ENCODE measurements at regions not wholly inside any gene's neighbourhood (a gene's known extent, or its start where the extent isn't known, plus 50 kb on each side); places are given as distances from the start of the nearest gene placed in this dataset.
"Not testable (repeated sequence)": the region's sequence is repeated elsewhere in the genome, so short reads cannot be mapped to it uniquely, and the experiment has no call there.

DNA sequence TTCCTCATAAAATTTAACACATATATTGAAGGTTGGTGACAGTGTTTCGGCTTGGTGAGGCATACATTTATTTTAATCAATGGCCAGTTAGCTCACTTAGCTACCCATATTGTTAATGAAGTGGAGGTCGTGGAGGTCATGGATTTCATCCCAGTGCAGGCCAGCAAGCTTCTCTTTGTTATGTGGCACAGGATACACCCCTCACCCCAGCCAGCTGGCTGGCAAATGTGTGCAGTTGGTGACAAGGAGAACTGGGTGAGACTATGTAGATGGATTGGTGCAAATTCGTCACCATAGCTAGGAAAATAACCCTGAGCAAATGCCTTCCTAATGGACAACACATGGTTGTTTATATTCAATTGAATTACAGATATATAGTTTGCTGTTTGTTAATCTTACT lies 50.5 kb upstream of the FOXP2 start:
- H3K4me1 Mint-ChIP-seq (ENCODE audit: low read depth), result no peaks in the 10 kb centered on the region
- no peak overlapping the region for H3K27ac Mint-ChIP-seq
- no peaks in the 10 kb centered on the region for H3K36me3 Mint-ChIP-seq (ENCODE audit: low read depth)
- no peaks in the 10 kb centered on the region for H3K27me3 Mint-ChIP-seq
- H3K9me3 Mint-ChIP-seq, result peaks cover 4% of the 10 kb centered on the region
- no peak overlapping the region for H3K4me3 Mint-ChIP-seq

DNA sequence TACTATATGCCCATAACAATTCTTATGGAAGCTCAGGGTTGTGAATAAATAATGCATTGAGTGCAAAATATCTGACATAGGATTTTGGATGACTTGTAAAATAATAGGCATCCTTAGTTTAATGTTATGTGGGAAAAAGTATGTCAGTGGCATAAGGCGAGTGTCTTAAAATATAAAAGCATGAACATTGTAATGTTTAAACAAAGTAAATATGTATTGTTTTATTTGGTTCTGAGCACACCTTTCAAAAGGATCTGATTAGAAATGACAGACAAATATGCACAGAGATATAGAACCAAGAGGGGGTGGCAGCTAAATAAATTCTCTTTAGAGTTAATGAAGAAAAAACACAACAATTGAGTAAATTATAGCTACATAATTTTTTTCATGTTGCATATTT lies 51.3 kb upstream of the FOXP2 start:
- Mint-ChIP-seq H3K4me1 (ENCODE audit: low read depth) (no peaks in the 10 kb centered on the region), H3K9me3 (peaks cover 4% of the 10 kb centered on the region), H3K4me3 (no peak overlapping the region)

DNA sequence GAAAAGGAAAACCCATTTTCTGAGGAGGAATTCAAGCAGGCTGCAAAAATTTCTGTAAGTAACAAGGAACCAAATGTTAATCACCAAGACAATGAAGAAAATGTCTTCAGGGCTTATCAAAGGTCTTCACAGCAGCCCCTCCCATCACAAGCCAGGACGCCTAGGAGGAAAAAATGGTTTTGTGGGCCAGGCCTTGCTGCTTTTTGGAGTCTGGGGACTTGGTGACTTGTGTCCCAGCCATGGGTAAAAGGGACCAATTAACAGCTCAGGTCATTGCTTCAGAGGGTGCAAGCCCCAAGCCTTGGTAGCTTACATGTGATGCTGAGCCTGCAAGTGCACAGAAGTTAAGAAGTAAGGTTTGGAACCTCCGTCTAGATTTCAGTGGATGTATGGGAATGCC lies 55.7 kb upstream of the FOXP2 start:
- Mint-ChIP-seq H3K27ac (no peak overlapping the region), H3K9me3 (peaks cover 4% of the 10 kb centered on the region), H3K36me3 (ENCODE audit: low read depth) (no peaks in the 10 kb centered on the region), H3K4me1 (ENCODE audit: low read depth) (no peaks in the 10 kb centered on the region), H3K27me3 (no peaks in the 10 kb centered on the region), H3K4me3 (no peak overlapping the region)

More for the DNA sequence above, 51.3 kb upstream of the FOXP2 start:
- no peaks in the 10 kb centered on the region for H3K36me3 Mint-ChIP-seq (ENCODE audit: low read depth)
- H3K27me3 Mint-ChIP-seq, result no peaks in the 10 kb centered on the region
- H3K27ac Mint-ChIP-seq, result no peak overlapping the region

DNA sequence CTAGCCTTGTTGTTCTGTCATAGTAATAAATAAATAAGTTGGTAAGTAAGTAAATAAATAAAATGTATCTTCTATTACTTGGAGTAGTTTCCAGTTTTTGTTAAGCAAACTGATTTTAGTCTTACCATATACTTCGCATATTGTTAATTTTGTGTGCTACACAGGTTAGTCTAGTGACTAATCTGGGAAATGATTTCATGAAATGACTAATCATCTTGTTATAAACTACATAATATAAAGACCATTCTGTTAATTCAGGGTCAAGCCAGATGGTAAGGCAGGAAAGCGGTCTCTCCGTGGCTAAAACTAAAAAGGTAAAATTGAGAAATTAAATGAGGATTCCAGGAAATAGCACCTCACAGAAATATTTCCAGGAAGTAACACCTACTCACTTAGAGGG lies 58.5 kb upstream of the FOXP2 start:
- H3K9me3 Mint-ChIP-seq, result peaks cover 4% of the 10 kb centered on the region
- H3K27me3 Mint-ChIP-seq, result no peaks in the 10 kb centered on the region
- H3K27ac Mint-ChIP-seq, result no peak overlapping the region
- no peak overlapping the region for H3K4me3 Mint-ChIP-seq
- H3K36me3 Mint-ChIP-seq (ENCODE audit: low read depth), result no peaks in the 10 kb centered on the region
- no peaks in the 10 kb centered on the region for H3K4me1 Mint-ChIP-seq (ENCODE audit: low read depth)

DNA sequence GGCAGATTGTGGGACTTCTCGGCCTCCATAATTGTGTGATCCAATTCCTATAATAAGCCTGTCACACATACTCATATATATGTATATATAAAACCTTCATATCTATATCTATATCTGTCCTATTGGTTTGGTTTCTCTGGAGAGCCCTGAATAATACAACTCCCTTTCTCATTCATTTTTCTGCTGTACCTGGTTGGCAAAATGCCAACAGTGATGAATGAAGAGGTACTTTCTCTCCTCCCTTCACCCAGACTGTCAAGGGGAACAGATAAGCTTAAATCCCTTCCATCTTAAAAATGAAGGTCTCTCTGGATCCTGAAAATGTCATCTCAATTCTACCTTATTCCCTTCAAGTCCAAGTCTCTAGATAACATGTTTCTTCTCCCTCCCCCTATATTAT lies 60.3 kb upstream of the FOXP2 start:
- Mint-ChIP-seq H3K9me3 (no peaks in the 10 kb centered on the region), H3K36me3 (ENCODE audit: low read depth) (no peaks in the 10 kb centered on the region), H3K4me3 (no peak overlapping the region), H3K27me3 (no peaks in the 10 kb centered on the region), H3K27ac (no peak overlapping the region), H3K4me1 (ENCODE audit: low read depth) (no peaks in the 10 kb centered on the region)

DNA sequence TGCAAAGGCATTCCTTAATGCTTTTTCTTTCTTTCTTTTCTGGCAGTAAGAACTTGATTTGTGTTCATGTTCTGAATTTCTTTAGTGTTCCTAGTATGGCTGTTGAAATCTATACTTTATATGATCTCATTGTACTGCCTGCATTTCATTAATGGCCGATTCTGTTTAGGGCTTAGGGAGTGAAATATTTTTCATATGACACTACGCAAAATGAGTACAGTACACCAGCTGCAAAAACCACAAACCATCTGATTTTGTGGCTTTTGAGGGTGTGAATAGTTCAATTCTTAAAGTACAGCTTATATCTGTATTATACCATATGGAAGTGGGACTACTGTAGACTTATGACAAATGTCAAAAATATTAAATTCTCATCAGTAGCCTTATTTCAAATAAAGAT lies 69.1 kb upstream of the FOXP2 start:
- Mint-ChIP-seq H3K4me1 (ENCODE audit: low read depth) (no peaks in the 10 kb centered on the region), H3K27ac (no peak overlapping the region), H3K36me3 (ENCODE audit: low read depth) (no peaks in the 10 kb centered on the region), H3K4me3 (no peak overlapping the region), H3K27me3 (no peaks in the 10 kb centered on the region), H3K9me3 (no peaks in the 10 kb centered on the region)

DNA sequence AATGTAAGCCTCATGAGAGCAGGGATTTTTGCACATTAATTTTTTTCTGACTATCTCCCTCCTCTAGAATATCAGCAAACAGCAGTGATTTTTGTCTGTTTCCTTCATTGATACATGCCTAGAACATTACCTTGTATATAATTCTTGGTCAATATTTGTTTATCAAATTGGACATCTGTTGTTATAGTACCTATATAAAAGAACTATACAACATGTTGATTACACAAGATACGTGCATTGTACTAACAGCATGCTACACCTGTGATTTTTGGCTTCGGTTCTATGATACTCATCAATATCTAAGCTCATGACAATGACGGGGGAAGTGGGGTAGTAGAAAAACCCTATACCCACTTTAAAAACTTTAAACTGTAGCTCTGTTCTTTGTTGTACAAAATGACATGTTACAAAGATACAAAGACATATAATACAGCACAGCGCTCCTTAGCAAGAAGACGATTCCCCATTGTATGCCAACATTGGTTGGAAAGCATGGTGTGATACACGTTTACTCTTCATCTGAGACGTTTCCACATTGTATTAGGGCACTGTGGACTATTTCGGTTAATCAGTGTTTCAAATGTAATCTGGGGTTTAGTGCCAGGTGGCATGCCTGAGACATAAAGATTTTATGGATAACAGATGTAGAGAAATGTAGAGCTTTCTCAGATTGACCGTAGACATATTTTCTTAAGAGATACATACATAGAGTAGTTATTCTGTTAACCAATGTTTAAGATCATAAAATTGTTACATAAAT lies 70.5 kb upstream of the FOXP2 start:
- Mint-ChIP-seq H3K36me3 (ENCODE audit: low read depth) (no peaks in the 10 kb centered on the region), H3K4me1 (ENCODE audit: low read depth) (no peaks in the 10 kb centered on the region), H3K4me3 (no peak overlapping the region), H3K9me3 (no peaks in the 10 kb centered on the region), H3K27ac (no peak overlapping the region), H3K27me3 (no peaks in the 10 kb centered on the region)

DNA sequence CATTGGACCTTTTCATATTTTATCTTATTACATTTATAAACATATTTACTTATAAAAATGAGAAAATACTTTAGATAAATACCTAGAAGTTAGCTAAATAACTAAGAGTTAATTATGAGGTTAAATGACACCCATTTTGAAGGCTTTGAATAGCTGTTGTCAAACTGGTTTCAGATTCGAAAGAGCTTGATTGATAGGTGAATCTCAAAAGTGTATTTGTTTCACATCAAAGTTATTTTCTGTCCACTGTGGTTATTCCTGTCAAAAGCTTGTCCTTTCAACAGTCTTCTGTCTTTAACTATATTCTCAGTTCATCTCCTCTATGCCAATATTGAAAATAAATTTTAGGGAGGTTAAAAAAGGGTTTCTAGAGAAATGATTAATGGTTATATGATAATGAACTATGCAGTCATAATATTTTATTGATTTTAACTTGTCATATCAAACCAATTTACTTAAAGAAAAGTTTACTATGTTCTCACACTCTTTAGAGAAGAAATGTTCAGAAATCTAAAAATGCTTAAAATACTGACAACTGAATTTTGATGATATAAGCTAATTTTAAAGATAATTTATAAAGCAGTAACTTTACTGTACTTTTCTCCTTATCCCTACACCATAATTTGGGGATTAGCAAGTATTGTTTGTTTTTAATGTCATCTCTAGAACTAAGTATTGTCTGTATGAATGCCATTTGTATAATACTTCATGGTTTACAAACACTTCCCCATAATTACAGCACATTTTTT lies 72.0 kb upstream of the FOXP2 start:
- Mint-ChIP-seq H3K4me1 (ENCODE audit: low read depth) (no peaks in the 10 kb centered on the region), H3K4me3 (no peak overlapping the region), H3K36me3 (ENCODE audit: low read depth) (no peaks in the 10 kb centered on the region), H3K27ac (no peak overlapping the region), H3K9me3 (no peaks in the 10 kb centered on the region), H3K27me3 (no peaks in the 10 kb centered on the region)

DNA sequence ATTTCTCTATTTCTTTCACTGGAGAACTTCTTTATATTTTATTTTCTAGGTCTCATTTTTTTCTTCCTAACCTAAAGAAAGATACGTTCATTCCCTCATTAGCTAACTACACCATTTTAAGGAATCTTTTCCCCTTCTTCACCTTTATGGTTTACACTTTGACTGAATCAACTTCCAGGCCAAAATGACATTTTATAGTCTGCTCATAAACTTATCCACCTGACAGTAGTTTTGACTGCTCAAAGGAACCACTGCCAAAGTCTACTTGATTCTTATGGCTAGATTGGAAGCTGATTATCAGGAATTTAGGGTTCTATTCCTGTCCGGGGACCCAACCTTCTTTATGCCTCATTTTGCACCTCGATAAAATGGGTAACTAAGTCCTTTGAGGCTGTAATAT lies 73.0 kb upstream of the FOXP2 start:
- no peaks in the 10 kb centered on the region for H3K27me3 Mint-ChIP-seq

DNA sequence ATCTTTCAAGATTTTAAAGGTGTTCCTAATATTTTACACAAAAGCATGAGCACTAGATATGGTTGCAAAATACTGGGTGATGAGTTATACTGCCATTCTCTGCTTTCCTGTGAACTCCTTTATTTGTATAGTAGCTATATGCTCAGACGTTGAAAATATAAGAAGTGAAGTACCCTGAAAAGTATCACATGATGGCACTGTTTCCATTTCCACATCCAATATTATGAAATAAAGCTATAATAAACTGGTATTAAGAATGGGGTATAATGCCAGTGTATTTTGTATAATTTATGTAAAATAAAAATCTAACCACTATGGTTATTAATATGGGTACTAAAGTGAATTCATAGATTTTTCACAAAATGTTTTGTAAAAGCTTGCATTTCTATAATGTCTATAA lies 79.6 kb upstream of the FOXP2 start:
- H3K27ac Mint-ChIP-seq, result no peak overlapping the region
- H3K27me3 Mint-ChIP-seq, result no peaks in the 10 kb centered on the region
- H3K9me3 Mint-ChIP-seq, result no peaks in the 10 kb centered on the region
- no peaks in the 10 kb centered on the region for H3K36me3 Mint-ChIP-seq (ENCODE audit: low read depth)
- H3K4me1 Mint-ChIP-seq (ENCODE audit: low read depth), result no peaks in the 10 kb centered on the region
- no peak overlapping the region for H3K4me3 Mint-ChIP-seq

More for the DNA sequence above, 73.0 kb upstream of the FOXP2 start:
- Mint-ChIP-seq H3K4me1 (ENCODE audit: low read depth) (no peaks in the 10 kb centered on the region), H3K27ac (no peak overlapping the region), H3K36me3 (ENCODE audit: low read depth) (no peaks in the 10 kb centered on the region), H3K9me3 (no peaks in the 10 kb centered on the region), H3K4me3 (no peak overlapping the region)

DNA sequence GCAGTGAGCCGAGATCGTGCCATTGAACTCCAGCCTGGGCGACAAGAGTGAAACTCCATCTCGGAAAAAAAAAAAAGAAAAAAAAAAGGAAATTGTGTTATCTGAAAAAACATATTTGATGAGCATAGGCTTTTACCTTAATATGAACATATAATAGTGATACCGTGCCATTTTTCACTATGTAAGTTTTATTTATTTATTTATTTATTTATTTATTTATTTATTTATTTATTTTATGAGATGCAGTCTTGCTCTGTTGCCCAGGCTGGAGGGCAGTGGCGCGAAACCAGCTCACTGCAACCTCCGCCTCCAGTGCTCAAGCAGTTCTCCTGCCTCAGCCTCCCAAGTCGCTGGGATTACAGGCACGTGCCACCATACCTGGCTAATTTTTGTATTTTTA lies 85.2 kb upstream of the FOXP2 start:
- H3K4me1 Mint-ChIP-seq (ENCODE audit: low read depth); H3K27ac Mint-ChIP-seq; H3K27me3 Mint-ChIP-seq; H3K9me3 Mint-ChIP-seq; H3K4me3 Mint-ChIP-seq; H3K36me3 Mint-ChIP-seq (ENCODE audit: low read depth): not testable (repeated sequence)

DNA sequence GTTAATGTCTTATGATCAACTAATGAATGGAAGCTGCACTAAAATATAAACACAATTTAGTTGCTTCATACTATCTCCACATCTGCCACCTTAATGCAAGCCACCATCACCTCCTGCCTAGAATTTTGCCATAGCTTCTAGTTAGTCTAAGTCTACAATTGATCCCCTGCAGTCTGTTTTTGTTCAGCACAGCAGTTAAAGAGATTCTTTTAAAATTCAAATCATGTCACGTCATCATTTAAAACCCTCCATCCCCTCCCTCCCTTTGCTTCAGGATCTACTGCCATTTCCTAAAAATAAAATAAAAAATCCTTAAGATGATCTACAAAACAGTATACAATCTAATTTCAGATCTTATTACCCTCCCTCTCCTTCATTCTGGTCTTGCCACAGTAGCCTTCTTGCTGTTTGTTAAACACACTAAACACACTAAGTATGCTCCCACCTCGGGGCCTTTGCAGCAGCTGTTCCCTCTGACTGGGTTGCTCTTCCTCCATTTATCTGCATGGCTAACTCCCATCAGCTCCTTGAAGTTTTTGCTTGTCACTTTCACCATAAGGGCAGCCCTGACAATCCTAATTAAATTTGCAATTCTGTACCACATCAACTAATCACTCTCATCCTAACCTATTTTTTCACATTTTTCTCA lies 97.0 kb upstream of the FOXP2 start:
- no peaks in the 10 kb centered on the region for H3K27me3 Mint-ChIP-seq
- no peak overlapping the region for H3K27ac Mint-ChIP-seq
- H3K36me3 Mint-ChIP-seq (ENCODE audit: low read depth), result no peaks in the 10 kb centered on the region
- H3K4me1 Mint-ChIP-seq (ENCODE audit: low read depth), result no peaks in the 10 kb centered on the region
- H3K9me3 Mint-ChIP-seq, result peaks cover 5% of the 10 kb centered on the region
- no peak overlapping the region for H3K4me3 Mint-ChIP-seq

DNA sequence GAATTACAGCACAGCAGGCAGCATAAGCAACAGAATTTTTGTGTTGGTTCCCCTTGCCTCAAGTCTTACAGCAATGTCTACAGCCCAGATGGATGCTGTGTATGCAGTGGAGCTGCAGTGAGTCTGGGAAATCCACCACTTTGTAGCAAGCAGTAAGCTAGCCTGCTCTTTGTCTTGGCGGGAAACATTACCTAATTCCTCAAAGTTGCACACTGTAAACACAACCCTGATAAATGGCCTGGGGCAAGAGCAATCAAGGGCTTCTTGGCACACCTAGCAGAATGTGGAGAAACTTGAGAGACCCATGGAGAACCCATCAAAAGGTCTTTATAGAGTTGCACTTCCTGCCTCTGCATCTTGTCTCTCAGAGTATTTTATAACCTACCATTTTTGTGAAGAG lies 102.0 kb upstream of the FOXP2 start:
- H3K36me3 Mint-ChIP-seq (ENCODE audit: low read depth), result no peaks in the 10 kb centered on the region

DNA sequence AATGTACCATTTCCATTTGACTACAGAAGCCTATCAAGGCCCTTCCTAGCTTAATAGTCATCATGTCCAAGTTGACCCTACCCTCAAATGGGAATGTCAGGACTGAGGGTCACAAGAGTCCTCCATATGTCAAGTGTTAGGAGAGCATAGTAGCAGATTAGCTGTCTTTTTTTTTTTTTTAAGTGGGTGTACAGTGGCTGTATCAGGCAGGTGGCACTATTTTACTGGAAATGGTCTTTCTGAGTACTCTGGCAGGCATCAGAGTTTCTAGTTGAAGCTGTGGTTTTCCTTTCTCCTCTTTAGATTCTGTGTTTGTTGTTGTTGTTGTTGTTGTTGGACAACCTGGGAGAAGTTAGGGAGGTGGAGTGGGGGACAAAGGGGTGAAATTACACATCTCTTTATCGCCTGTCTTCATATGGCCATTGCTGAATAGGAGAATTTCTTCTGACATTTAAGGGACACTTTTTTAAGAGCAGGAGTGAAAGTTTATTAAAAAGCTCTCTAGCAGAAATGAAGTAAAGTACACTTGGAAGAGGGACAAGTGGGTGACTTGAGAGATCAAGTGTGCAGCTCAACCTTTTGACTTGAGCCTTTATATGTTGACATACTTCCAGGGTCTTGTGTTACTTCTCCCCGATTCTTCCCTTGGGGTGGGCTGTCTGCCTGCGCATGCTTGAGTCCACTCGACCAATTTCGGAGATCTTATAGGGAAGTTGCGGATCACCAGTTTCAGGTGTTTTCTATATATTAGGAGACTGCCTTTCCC lies 104.1 kb upstream of the FOXP2 start:
- Mint-ChIP-seq H3K9me3 (no peaks in the 10 kb centered on the region), H3K27ac (no peak overlapping the region), H3K4me1 (ENCODE audit: low read depth) (no peaks in the 10 kb centered on the region), H3K4me3 (no peak overlapping the region), H3K27me3 (no peaks in the 10 kb centered on the region), H3K36me3 (ENCODE audit: low read depth) (no peaks in the 10 kb centered on the region)

More for the DNA sequence above, 102.0 kb upstream of the FOXP2 start:
- Mint-ChIP-seq H3K4me1 (ENCODE audit: low read depth) (no peaks in the 10 kb centered on the region), H3K27me3 (no peaks in the 10 kb centered on the region), H3K27ac (no peak overlapping the region), H3K4me3 (no peak overlapping the region), H3K9me3 (no peaks in the 10 kb centered on the region)

DNA sequence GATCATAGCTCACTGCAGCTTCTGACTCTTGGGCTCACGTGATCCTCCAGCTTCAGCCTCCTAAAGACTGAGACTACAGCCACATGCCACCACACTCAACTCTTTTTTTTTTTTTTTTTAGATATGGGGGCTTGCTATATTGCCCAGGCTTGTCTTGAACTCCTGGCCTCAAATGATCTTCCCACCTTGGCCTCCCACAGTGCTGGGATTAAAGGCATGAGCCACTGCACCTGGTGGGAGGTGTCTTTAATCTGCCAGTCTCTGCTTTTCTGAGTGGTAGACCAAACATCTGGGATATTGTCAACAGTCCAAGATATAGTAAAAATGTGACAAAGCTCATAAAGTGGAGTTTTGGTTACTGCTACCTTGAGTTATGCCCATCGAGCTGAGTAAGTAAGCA lies 104.9 kb upstream of the FOXP2 start:
- no peaks in the 10 kb centered on the region for H3K27me3 Mint-ChIP-seq
- H3K4me1 Mint-ChIP-seq (ENCODE audit: low read depth), result no peaks in the 10 kb centered on the region
- H3K9me3 Mint-ChIP-seq, result no peaks in the 10 kb centered on the region
- H3K27ac Mint-ChIP-seq, result no peak overlapping the region
- H3K36me3 Mint-ChIP-seq (ENCODE audit: low read depth), result no peaks in the 10 kb centered on the region
- H3K4me3 Mint-ChIP-seq, result no peak overlapping the region

Data from stimulated activated naive CD8-positive, alpha-beta T cell treated with anti-CD3 and anti-CD28 coated beads, Interleukin-15, Interleukin-2, amounts not matched to agents 100 ng/mL and 50 ng/mL, for 24 hours (primary cell).